H9 (cell line): ENCODE measurements at regions not wholly inside any gene's neighbourhood (a gene's known extent, or its start where the extent isn't known, plus 50 kb on each side); places are given as distances from the start of the nearest gene placed in this dataset.
A peak's percentile ranks its signal among the peaks of the same experiment; 100 is the strongest.

ENCODE experiments used
- DNase-seq: peaks from one replicate; pipeline ENCODE4 v3.0.0-alpha.2; 2017
- H2AFZ ChIP-seq: one replicate; pipeline ENCODE4 v1.6.1; 2013; ENCODE audit warnings: mild to moderate bottlenecking, low read length, control low read depth, moderate library complexity
- H2AK5ac ChIP-seq: 2 replicates; pipeline ENCODE4 v1.6.1; 2013; ENCODE audit warnings: low read length, control low read depth, mixed read lengths; ENCODE audit not compliant: insufficient read length
- H2BK120ac ChIP-seq: one replicate; pipeline ENCODE4 v1.6.1; 2013; ENCODE audit warnings: low read depth, mild to moderate bottlenecking, low read length, control low read depth, inconsistent platforms; ENCODE audit not compliant: poor library complexity, severe bottlenecking
- H2BK12ac ChIP-seq: 2 replicates; pipeline ENCODE4 v1.6.1; 2013; ENCODE audit warnings: low read length, control low read depth, mixed read lengths, low read depth; ENCODE audit not compliant: insufficient read length
- H2BK15ac ChIP-seq: 2 replicates; pipeline ENCODE4 v1.6.1; 2013; ENCODE audit warnings: low read depth, low read length, control low read depth
- H2BK20ac ChIP-seq: one replicate; pipeline ENCODE4 v1.6.1; 2013; ENCODE audit warnings: low read depth, mild to moderate bottlenecking, low read length, control low read depth, inconsistent platforms; ENCODE audit not compliant: poor library complexity, severe bottlenecking
- H2BK5ac ChIP-seq: 2 replicates; pipeline ENCODE4 v1.6.1; 2013; ENCODE audit warnings: low read length, control low read depth, mixed read lengths; ENCODE audit not compliant: insufficient read length
- H3K14ac ChIP-seq: 2 replicates; pipeline ENCODE4 v1.6.1; 2013; ENCODE audit warnings: low read length, control low read depth; ENCODE audit not compliant: insufficient read depth
- H3K18ac ChIP-seq: 2 replicates; pipeline ENCODE4 v1.6.1; 2013; ENCODE audit warnings: low read depth, mild to moderate bottlenecking, mixed read lengths, low read length, control low read depth; ENCODE audit not compliant: insufficient read length
- H3K23ac ChIP-seq: 2 replicates; pipeline ENCODE4 v1.6.1; 2013; ENCODE audit warnings: low read length, control low read depth, mixed read lengths, low read depth; ENCODE audit not compliant: insufficient read length
- H3K23me2 ChIP-seq: 2 replicates; pipeline ENCODE4 v1.6.1; 2013; ENCODE audit warnings: low read depth, mild to moderate bottlenecking, mixed read lengths, low read length, control low read depth; ENCODE audit not compliant: insufficient read length, poor library complexity, severe bottlenecking
- H3K27ac ChIP-seq: 2 replicates; pipeline ENCODE4 v1.5.1; 2013; ENCODE audit warnings: low read length, control low read depth, mixed read lengths, low read depth; ENCODE audit not compliant: insufficient read length
- H3K27me3 ChIP-seq: 2 replicates; pipeline ENCODE4 v1.6.1; 2013; ENCODE audit warnings: low read length, control low read depth, inconsistent platforms; ENCODE audit not compliant: insufficient read depth
- H3K4ac ChIP-seq: 2 replicates; pipeline ENCODE4 v1.6.1; 2013; ENCODE audit warnings: low read depth, mild to moderate bottlenecking, control low read depth, inconsistent platforms, low read length, moderate library complexity
- H3K4me1 ChIP-seq: 2 replicates; pipeline ENCODE4 v1.6.1; 2013; ENCODE audit warnings: low read length, control low read depth, inconsistent platforms; ENCODE audit not compliant: insufficient read depth
- H3K4me2 ChIP-seq: 2 replicates; pipeline ENCODE4 v1.6.1; 2013; ENCODE audit warnings: low read length, control low read depth, mixed read lengths; ENCODE audit not compliant: insufficient read length, insufficient read depth
- H3K56ac ChIP-seq: 2 replicates; pipeline ENCODE4 v1.6.1; 2013; ENCODE audit warnings: low read depth, mild to moderate bottlenecking, mixed read lengths, low read length, control low read depth; ENCODE audit not compliant: insufficient read length
- H3K79me1 ChIP-seq: 2 replicates; pipeline ENCODE4 v1.6.1; 2013; ENCODE audit warnings: low read depth, mild to moderate bottlenecking, moderate library complexity, low read length, control low read depth, inconsistent platforms; ENCODE audit not compliant: insufficient read depth, poor library complexity, severe bottlenecking
- H3K79me2 ChIP-seq: 2 replicates; pipeline ENCODE4 v1.6.1; 2013; ENCODE audit warnings: low read length, control low read depth, inconsistent platforms; ENCODE audit not compliant: insufficient read depth
- H3K9ac ChIP-seq: 2 replicates; pipeline ENCODE4 v1.6.1; 2013; ENCODE audit warnings: low read length, control low read depth, mixed read lengths; ENCODE audit not compliant: insufficient read length; ENCODE audit errors: extremely low read depth
- H3K9me3 ChIP-seq: one replicate; pipeline ENCODE4 v1.6.1; 2013; ENCODE audit warnings: low read depth, low read length, inconsistent platforms; ENCODE audit not compliant: control insufficient read depth
- H3T11ph ChIP-seq: one replicate; pipeline ENCODE4 v1.6.1; 2013; ENCODE audit warnings: mild to moderate bottlenecking, low read length, control low read depth, inconsistent platforms
- H4K20me1 ChIP-seq: one replicate; pipeline ENCODE4 v1.6.1; 2013; ENCODE audit not compliant: control insufficient read depth, insufficient read length, insufficient read depth
- H4K5ac ChIP-seq: 2 replicates; pipeline ENCODE4 v1.6.1; 2013; ENCODE audit warnings: low read depth, mild to moderate bottlenecking, mixed read lengths, low read length, control low read depth; ENCODE audit not compliant: insufficient read length
- H4K8ac ChIP-seq: replicated peaks from 2 replicates; pipeline ENCODE4 v1.6.1; 2013; ENCODE audit warnings: low read length, control low read depth, mixed read lengths, low read depth; ENCODE audit not compliant: insufficient read length
- H4K91ac ChIP-seq: 2 replicates; pipeline ENCODE4 v1.6.1; 2013; ENCODE audit warnings: low read depth, mild to moderate bottlenecking, moderate library complexity, mixed read lengths, low read length, control low read depth; ENCODE audit not compliant: insufficient read length
- H3K27ac Mint-ChIP-seq, 3 experiments: 2 replicates in 2 of 3; 3 replicates in 1 of 3; pipeline ENCODE4 v1.8.0; 2020 to 2021; ENCODE audit warnings: mixed read lengths in 3 of 3, mild to moderate bottlenecking in 1 of 3, moderate library complexity in 1 of 3
- H3K27me3 Mint-ChIP-seq: 2 replicates; pipeline ENCODE4 v1.8.0; 2021; ENCODE audit warnings: low read depth, mild to moderate bottlenecking, moderate library complexity, mixed read lengths
- H3K36me3 Mint-ChIP-seq, 3 experiments: 2 replicates in 2 of 3; 3 replicates in 1 of 3; pipeline ENCODE4 v1.8.0; 2020 to 2021; ENCODE audit warnings: low read depth in 3 of 3, mixed read lengths in 3 of 3; ENCODE audit not compliant: insufficient read depth in 1 of 3
- H3K4me1 Mint-ChIP-seq, 2 experiments: 2 replicates each; pipeline ENCODE4 v1.8.0; 2020; ENCODE audit warnings: mixed read lengths in 2 of 2
- H3K4me3 Mint-ChIP-seq, 2 experiments: 2 replicates in 1 of 2; 3 replicates in 1 of 2; pipeline ENCODE4 v1.8.0; 2020 to 2021; ENCODE audit warnings: mild to moderate bottlenecking in 2 of 2, mixed read lengths in 2 of 2, moderate library complexity in 1 of 2
- H3K9me3 Mint-ChIP-seq, 2 experiments: 2 replicates in 1 of 2; 3 replicates in 1 of 2; pipeline ENCODE4 v1.8.0; 2020; ENCODE audit warnings: mild to moderate bottlenecking in 2 of 2, mixed read lengths in 2 of 2, moderate library complexity in 1 of 2
- CTCF ChIP-seq: fragments of 200-600 bp; sonication (generic); conservative IDR thresholded peaks from 3 replicates; pipeline ENCODE4 v1.8.0; 2021; ENCODE audit warnings: antibody characterized with exemption, mild to moderate bottlenecking
- WGBS: extraction: QIAGEN DNeasy Blood & Tissue Kit; methylation state at CpG from one replicate; pipeline ENCODE4 v1.1.7; 2013; ENCODE audit warnings: missing lambda C conversion rate, low lambda C conversion rate, mixed read lengths; ENCODE audit not compliant: insufficient read length; ENCODE audit errors: extremely low coverage; 5-methylcytosine and 5-hydroxymethylcytosine counted together

- Histone ChIP-seq H4K20me1 (no peaks in the 10 kb centered on the region), H3K4me2 (no peak overlapping the region), H4K91ac (no peak overlapping the region), H3K18ac (no peak overlapping the region), H2BK12ac (no peak overlapping the region), H3K56ac (no peak overlapping the region), H3K27ac (no peak overlapping the region), H3K79me2 (no peaks in the 10 kb centered on the region), H3T11ph (no peak overlapping the region), H2BK20ac (no peak overlapping the region), H2AFZ (no peak overlapping the region), H3K9ac (no peak overlapping the region), H4K5ac (no peak overlapping the region), H4K8ac (no peak overlapping the region), H2AK5ac (no peak overlapping the region), H2BK15ac (no peak overlapping the region), H3K9me3 (no peaks in the 10 kb centered on the region), H3K14ac (no peak overlapping the region), H3K23me2 (no peaks in the 10 kb centered on the region), H3K4me1 (no peaks in the 10 kb centered on the region), H3K23ac (no peak overlapping the region), H2BK5ac (no peak overlapping the region), H3K27me3 (no peaks in the 10 kb centered on the region), H2BK120ac (no peak overlapping the region), H3K79me1 (no peaks in the 10 kb centered on the region), H3K4ac (no peak overlapping the region)
- no peak overlapping the region for H3K4me3 Mint-ChIP-seq
- H3K27ac Mint-ChIP-seq = peak overlapping the region in 1 of 3 experiments; percentile 10; a peak in 1 of 7 replicates
- TF ChIP-seq CTCF = no peak
- no peaks in the 10 kb centered on the region for H3K4me1 Mint-ChIP-seq
- DNase-seq = no peak
- H3K9me3 Mint-ChIP-seq = no peaks in the 10 kb centered on the region
- H3K27me3 Mint-ChIP-seq = no peaks in the 10 kb centered on the region
- WGBS = no CpG with 5 or more reads among the region's 6 CpGs
- H3K36me3 Mint-ChIP-seq = no peaks in the 10 kb centered on the region
These were observed 1889.1 kb upstream of the AGA start for GRCh38 chr4:179331362-179331761.
